ENCODE measurements at regions not wholly inside any gene's neighbourhood (a gene's known extent, or its start where the extent isn't known, plus 50 kb on each side); places are given as distances from the start of the nearest gene placed in this dataset.

DNA sequence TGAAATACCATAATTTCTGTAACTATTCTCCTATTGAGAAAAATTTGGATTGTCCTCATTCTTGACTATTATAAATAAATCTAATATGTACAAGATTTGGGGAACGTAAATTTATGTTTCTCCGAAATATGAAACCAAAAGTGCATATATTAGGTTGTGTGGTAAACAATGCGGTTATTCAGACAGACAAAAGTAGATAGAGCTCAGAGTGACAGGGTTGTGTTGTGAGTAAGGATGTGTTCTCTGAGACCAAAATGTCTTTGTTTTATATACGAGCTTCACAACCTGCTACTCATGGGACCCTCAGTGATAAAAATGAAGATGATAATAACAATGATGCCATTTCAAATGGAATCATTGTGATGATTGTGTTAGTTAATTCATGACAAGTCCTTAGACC is 796.3 kb upstream of the SLC10A2 start:
- TF ChIP-seq, protein P1, sequence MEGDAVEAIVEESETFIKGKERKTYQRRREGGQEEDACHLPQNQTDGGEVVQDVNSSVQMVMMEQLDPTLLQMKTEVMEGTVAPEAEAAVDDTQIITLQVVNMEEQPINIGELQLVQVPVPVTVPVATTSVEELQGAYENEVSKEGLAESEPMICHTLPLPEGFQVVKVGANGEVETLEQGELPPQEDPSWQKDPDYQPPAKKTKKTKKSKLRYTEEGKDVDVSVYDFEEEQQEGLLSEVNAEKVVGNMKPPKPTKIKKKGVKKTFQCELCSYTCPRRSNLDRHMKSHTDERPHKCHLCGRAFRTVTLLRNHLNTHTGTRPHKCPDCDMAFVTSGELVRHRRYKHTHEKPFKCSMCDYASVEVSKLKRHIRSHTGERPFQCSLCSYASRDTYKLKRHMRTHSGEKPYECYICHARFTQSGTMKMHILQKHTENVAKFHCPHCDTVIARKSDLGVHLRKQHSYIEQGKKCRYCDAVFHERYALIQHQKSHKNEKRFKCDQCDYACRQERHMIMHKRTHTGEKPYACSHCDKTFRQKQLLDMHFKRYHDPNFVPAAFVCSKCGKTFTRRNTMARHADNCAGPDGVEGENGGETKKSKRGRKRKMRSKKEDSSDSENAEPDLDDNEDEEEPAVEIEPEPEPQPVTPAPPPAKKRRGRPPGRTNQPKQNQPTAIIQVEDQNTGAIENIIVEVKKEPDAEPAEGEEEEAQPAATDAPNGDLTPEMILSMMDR (tag by site-specific recombination; IDR thresholded peaks at IDR 0.05) = no peak
- TF ChIP-seq, protein P2, sequence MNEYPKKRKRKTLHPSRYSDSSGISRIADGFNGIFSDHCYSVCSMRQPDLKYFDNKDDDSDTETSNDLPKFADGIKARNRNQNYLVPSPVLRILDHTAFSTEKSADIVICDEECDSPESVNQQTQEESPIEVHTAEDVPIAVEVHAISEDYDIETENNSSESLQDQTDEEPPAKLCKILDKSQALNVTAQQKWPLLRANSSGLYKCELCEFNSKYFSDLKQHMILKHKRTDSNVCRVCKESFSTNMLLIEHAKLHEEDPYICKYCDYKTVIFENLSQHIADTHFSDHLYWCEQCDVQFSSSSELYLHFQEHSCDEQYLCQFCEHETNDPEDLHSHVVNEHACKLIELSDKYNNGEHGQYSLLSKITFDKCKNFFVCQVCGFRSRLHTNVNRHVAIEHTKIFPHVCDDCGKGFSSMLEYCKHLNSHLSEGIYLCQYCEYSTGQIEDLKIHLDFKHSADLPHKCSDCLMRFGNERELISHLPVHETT (tag by site-specific recombination; IDR thresholded peaks at IDR 0.05) = no peak
- TF ChIP-seq ZNF530 (tag by site-specific recombination; IDR thresholded peaks at IDR 0.05; ENCODE audit: low read depth) = no peak
- no peak for TF ChIP-seq ZNF350 (tag by site-specific recombination; IDR thresholded peaks at IDR 0.05)
- TF ChIP-seq, protein P3, sequence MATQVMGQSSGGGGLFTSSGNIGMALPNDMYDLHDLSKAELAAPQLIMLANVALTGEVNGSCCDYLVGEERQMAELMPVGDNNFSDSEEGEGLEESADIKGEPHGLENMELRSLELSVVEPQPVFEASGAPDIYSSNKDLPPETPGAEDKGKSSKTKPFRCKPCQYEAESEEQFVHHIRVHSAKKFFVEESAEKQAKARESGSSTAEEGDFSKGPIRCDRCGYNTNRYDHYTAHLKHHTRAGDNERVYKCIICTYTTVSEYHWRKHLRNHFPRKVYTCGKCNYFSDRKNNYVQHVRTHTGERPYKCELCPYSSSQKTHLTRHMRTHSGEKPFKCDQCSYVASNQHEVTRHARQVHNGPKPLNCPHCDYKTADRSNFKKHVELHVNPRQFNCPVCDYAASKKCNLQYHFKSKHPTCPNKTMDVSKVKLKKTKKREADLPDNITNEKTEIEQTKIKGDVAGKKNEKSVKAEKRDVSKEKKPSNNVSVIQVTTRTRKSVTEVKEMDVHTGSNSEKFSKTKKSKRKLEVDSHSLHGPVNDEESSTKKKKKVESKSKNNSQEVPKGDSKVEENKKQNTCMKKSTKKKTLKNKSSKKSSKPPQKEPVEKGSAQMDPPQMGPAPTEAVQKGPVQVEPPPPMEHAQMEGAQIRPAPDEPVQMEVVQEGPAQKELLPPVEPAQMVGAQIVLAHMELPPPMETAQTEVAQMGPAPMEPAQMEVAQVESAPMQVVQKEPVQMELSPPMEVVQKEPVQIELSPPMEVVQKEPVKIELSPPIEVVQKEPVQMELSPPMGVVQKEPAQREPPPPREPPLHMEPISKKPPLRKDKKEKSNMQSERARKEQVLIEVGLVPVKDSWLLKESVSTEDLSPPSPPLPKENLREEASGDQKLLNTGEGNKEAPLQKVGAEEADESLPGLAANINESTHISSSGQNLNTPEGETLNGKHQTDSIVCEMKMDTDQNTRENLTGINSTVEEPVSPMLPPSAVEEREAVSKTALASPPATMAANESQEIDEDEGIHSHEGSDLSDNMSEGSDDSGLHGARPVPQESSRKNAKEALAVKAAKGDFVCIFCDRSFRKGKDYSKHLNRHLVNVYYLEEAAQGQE (tag by site-specific recombination; IDR thresholded peaks at IDR 0.05) = no peak
- TF ChIP-seq FEZF1 (tag by site-specific recombination; IDR thresholded peaks at IDR 0.05) = no peak
- TF ChIP-seq ZNF600 (tag by site-specific recombination; IDR thresholded peaks at IDR 0.05) = no peak
- no peak for TF ChIP-seq SP3 (tag by site-specific recombination; IDR thresholded peaks at IDR 0.05)
- TF ChIP-seq TCF7L2 (IDR thresholded peaks at IDR 0.05; ENCODE audit: borderline replicate concordance, low read depth, low read length) = no peak
- no peak for TF ChIP-seq MYNN (tag by site-specific recombination; IDR thresholded peaks at IDR 0.05; ENCODE audit: borderline replicate concordance)
- no peak for TF ChIP-seq ZNF311 (tag by site-specific recombination; IDR thresholded peaks at IDR 0.05; ENCODE audit: borderline replicate concordance)
- TF ChIP-seq SETDB1 (IDR thresholded peaks at IDR 0.05; ENCODE audit: insufficient read length, low read length) = no peak
- TF ChIP-seq, protein P4, sequence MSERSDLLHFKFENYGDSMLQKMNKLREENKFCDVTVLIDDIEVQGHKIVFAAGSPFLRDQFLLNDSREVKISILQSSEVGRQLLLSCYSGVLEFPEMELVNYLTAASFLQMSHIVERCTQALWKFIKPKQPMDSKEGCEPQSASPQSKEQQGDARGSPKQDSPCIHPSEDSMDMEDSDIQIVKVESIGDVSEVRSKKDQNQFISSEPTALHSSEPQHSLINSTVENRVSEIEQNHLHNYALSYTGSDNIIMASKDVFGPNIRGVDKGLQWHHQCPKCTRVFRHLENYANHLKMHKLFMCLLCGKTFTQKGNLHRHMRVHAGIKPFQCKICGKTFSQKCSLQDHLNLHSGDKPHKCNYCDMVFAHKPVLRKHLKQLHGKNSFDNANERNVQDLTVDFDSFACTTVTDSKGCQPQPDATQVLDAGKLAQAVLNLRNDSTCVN (tag by site-specific recombination; optimal IDR thresholded peaks at IDR 0.05) = no peak
- TF ChIP-seq ZNF544 (tag by site-specific recombination; IDR thresholded peaks at IDR 0.05) = no peak
